Left colon (tissue), 2 donors: ENCODE measurements at regions not wholly inside any gene's neighbourhood (a gene's known extent, or its start where the extent isn't known, plus 50 kb on each side); places are given as distances from the start of the nearest gene placed in this dataset.
"Not testable (repeated sequence)": the region's sequence is repeated elsewhere in the genome, so short reads cannot be mapped to it uniquely, and the experiment has no call there.

Experiments used
- ATAC-seq: fragments of 200-7000 bp; cut with Tn5 transposase; one replicate; pipeline ENCODE4 v1.9.1; 2020; ENCODE audit warnings: mild to moderate bottlenecking, moderate library complexity
- DNase-seq, 2 donors: peaks; one replicate each; pipeline ENCODE4 v3.0.0-alpha.2; 2020
- intact Hi-C, 2 donors: fragments of 100-400 bp; cut with DNase I in 1 of 2; cut with micrococcal nuclease in 1 of 2; formaldehyde crosslinking; loops; one replicate each; pipeline versions ENCODE4 v1.11.2 to v1.14.0; 2022; cut with DNase I, micrococcal nuclease
- donor health status: DM: no; HTN: no; CAD: no.
- donor health status: DM: yes; HTN: yes; CAD: no.

DNA sequence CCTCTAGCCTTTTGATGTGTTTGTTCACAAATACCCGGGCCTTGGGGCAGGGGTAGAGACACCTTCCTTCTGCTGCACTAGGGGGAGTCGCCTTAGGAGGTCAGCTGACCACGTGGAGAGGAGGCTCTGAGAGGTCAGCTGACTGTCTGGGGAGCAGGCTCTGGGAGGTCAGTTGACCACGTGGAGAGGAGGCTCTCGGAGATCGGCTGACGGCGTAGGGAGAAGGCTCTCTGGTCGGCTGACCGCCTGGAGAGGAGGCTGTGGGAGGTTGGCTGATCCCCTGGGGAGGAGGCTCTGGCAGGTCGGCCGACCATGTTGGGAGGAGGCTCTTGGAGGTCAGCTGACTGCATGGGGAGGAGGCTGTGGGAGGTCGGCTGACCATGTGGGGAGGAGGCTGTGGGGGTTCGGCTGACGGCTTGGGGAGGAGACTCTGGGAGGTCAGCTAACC lies 59.6 kb upstream of the LYZL1 start:
- DNase-seq: no peak
- no peak for ATAC-seq
- intact Hi-C loops: no loop called here

DNA sequence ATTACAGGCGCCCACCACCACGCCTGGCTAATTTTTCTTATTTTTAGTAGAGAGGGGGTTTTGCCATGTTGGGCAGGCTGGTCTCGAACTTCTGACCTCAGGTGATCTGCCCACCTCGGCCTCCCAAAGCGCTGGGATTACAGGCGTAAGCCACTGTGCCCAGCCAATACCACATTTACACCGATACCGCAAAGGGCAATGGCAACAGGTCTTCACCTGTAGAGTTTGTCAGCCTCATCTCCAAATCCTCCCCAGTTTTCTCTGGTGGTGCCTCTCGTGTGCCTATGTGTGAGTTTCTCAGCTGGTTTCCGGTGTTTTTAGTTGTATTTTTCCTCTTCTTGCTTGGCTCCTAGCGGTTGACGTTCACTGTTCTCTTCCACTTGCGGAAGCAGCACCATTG lies 52.0 kb upstream of the LYZL1 start:
- ATAC-seq, intact Hi-C loops, DNase-seq: not testable (repeated sequence)

DNA sequence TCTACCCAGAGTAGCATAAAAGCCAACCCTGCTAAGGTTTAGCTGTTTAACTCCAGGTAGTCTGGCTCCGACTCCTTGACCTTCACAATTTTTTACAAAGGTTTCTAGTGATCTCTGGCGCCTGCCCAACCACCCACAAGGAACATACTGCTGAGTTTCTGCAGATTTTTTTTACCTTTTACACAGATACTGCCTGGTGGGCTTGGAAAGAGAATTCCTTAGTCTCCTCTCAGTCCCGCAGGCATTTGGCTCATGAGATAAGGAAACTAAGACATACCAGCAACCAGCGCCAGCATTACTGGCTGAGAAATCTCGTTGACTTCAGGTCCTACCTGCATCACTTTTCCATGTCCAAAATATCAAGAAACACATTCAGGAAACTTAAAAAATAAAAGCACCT lies 51.1 kb upstream of the LYZL1 start:
- intact Hi-C loops: no loop called here
- ATAC-seq (no peak), DNase-seq (no peak)

DNA sequence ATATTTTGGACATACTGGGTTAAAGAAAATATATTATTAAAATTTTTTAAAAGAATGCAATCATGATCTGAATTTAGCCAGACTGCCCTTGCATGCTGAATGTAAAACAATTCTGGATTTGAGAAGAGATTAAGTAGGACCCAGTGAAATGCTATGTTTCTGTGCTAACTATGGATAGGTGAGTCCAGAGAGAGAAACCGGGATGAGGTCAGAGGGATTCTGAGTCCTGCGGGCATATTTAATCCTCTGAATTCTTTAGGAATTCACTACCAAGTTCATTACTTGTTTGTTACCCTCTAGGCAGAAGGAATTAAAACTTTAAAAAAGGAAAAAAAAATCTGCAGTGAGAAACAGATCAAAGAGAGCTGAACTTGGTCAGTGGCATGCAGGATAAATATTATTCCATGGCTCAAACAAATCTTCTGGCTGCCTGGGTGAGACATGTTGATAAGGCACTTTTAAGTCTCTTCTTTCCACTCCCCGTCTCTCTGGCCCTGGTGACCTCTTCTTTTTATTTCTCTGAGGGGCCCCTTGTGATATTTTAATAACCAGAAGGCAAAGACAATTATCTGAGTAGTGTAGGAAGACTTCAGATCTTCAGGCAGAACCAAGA lies 50.2 kb upstream of the LYZL1 start:
- no peak for ATAC-seq
- intact Hi-C loops: no loop called here

More for the DNA sequence above, 50.2 kb upstream of the LYZL1 start:
- no peak for DNase-seq
